Colonic mucosa (tissue), 4 donors: ENCODE measurements at regions not wholly inside any gene's neighbourhood (a gene's known extent, or its start where the extent isn't known, plus 50 kb on each side); places are given as distances from the start of the nearest gene placed in this dataset.
"Not testable (repeated sequence)": the region's sequence is repeated elsewhere in the genome, so short reads cannot be mapped to it uniquely, and the experiment has no call there.

Experiments used
- DNase-seq: peaks from one replicate; pipeline ENCODE4 v3.0.0-alpha.2; 2020
- H3K27ac ChIP-seq: fragments of 200-600 bp; one replicate; pipeline ENCODE4 v1.8.0; 2021
- H3K27me3 ChIP-seq: fragments of 200-600 bp; one replicate; pipeline ENCODE4 v1.8.0; 2021
- H3K36me3 ChIP-seq: fragments of 200-600 bp; one replicate; pipeline ENCODE4 v1.8.0; 2021
- H3K4me1 ChIP-seq: fragments of 200-600 bp; one replicate; pipeline ENCODE4 v1.8.0; 2021; ENCODE audit warnings: mild to moderate bottlenecking
- H3K4me3 ChIP-seq: fragments of 200-600 bp; one replicate; pipeline ENCODE4 v1.8.0; 2021
- H3K9ac ChIP-seq, 2 donors: one replicate each; pipeline ENCODE4 v1.7.0; 2013; ENCODE audit warnings: control low read depth in 2 of 2, low read depth in 2 of 2, low read length in 2 of 2
- H3K9me3 ChIP-seq: fragments of 200-600 bp; one replicate; pipeline ENCODE4 v1.8.0; 2021
- CTCF ChIP-seq: fragments of 200-600 bp; IDR thresholded peaks from one replicate; pipeline ENCODE4 v1.8.0; 2022; ENCODE audit warnings: antibody characterized with exemption, mild to moderate bottlenecking
- intact Hi-C: fragments of 100-400 bp; cut with DNase I; formaldehyde crosslinking; loops from one replicate; pipeline ENCODE4 v1.14.1; 2022
- donor health status: healthy.
- donor health status: DM: no; HTN: no; CAD: no.
- donor health status: DM: no; HTN: no; CAD: no.

- TF ChIP-seq CTCF = no peak
- Histone ChIP-seq H3K27ac (no peak overlapping the region), H3K9me3 (no peaks in the 10 kb centered on the region), H3K36me3 (no peaks in the 10 kb centered on the region), H3K9ac (no peak overlapping the region), H3K27me3 (no peaks in the 10 kb centered on the region), H3K4me1 (no peaks in the 10 kb centered on the region), H3K4me3 (no peak overlapping the region)
- DNase-seq = no peak
- intact Hi-C loops = no loop called here
Measured at GRCh38 chr4:10783351-10783750, 98.8 kb upstream of the CLNK start.

- Histone ChIP-seq H3K4me3 (no peak overlapping the region), H3K36me3 (no peaks in the 10 kb centered on the region), H3K27ac (no peak overlapping the region), H3K4me1 (no peaks in the 10 kb centered on the region), H3K27me3 (no peaks in the 10 kb centered on the region), H3K9me3 (no peaks in the 10 kb centered on the region), H3K9ac (no peak overlapping the region)
- no peak for TF ChIP-seq CTCF
- intact Hi-C loops = no loop called here
- no peak for DNase-seq
Measured at GRCh38 chr4:10781805-10782204, 97.2 kb upstream of the CLNK start.

DNA sequence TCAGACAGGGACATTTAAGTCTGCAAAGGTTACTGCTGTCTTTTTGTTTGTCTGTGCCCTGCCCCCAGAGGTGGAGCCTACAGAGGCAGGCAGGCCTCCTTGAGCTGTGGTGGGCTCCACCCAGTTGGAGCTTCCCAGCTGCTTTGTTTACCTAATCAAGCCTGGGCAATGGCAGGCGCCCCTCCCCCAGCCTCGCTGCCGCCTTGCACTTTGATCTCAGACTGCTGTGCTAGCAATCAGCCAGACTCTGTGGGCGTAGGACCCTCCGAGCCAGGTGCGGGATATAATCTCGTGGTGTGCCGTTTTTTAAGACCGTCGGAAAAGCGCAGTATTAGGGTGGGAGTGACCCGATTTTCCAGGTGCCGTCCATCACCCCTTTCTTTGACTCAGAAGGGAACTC lies 96.2 kb upstream of the CLNK start:
- H3K4me3 ChIP-seq, H3K9me3 ChIP-seq, DNase-seq, H3K9ac ChIP-seq, H3K27ac ChIP-seq, intact Hi-C loops, H3K36me3 ChIP-seq, H3K27me3 ChIP-seq, H3K4me1 ChIP-seq: not testable (repeated sequence)

- H3K4me1 ChIP-seq, H3K27ac ChIP-seq, DNase-seq, H3K27me3 ChIP-seq, H3K36me3 ChIP-seq, H3K4me3 ChIP-seq, H3K9ac ChIP-seq, intact Hi-C loops, H3K9me3 ChIP-seq: not testable (repeated sequence)
Measured at GRCh38 chr4:10775132-10775531, 90.6 kb upstream of the CLNK start.

- intact Hi-C loops = no loop called here
- DNase-seq = no peak
- Histone ChIP-seq H3K4me1 (no peaks in the 10 kb centered on the region), H3K27ac (no peak overlapping the region), H3K9me3 (no peaks in the 10 kb centered on the region), H3K4me3 (no peak overlapping the region), H3K9ac (no peak overlapping the region), H3K36me3 (no peaks in the 10 kb centered on the region), H3K27me3 (no peaks in the 10 kb centered on the region)
- TF ChIP-seq CTCF = no peak
Measured at GRCh38 chr4:10773656-10774055, 89.1 kb upstream of the CLNK start.

DNA sequence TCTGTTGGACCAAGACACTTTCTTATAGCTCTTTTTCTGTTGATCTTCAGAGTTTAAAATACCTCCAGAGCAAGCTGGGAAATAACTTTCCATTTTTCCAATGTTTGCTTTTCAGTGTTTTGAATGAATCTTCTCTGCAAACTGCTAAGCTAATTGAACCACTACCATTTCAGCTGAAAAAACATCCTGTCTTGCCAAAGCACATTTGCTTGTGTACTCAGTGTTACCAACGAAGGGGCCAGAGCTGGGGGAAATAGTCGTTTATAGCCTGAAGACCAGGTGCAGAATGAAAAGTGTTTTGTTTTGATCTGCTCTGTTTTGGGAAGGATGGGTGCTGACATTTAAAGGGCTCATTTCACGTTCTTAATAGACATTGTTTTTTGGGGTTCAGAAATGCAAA lies 88.4 kb upstream of the CLNK start:
- no peak overlapping the region for H3K27ac ChIP-seq
- no peak for DNase-seq
- TF ChIP-seq CTCF = no peak
- H3K36me3 ChIP-seq = no peaks in the 10 kb centered on the region
- no peak overlapping the region for H3K9ac ChIP-seq
- no peaks in the 10 kb centered on the region for H3K27me3 ChIP-seq
- no peaks in the 10 kb centered on the region for H3K9me3 ChIP-seq
- intact Hi-C loops = no loop called here
- H3K4me3 ChIP-seq = no peak overlapping the region
- no peaks in the 10 kb centered on the region for H3K4me1 ChIP-seq

GRCh38 chr4:10765386-10765785 lies 80.8 kb upstream of the CLNK start:
- no peak overlapping the region for H3K4me3 ChIP-seq

More at GRCh38 chr4:10765386-10765785, 80.8 kb upstream of the CLNK start:
- DNase-seq = no peak
- intact Hi-C loops = no loop called here
- no peak overlapping the region for H3K27ac ChIP-seq
- H3K4me1 ChIP-seq = no peaks in the 10 kb centered on the region
- no peaks in the 10 kb centered on the region for H3K27me3 ChIP-seq
- H3K9ac ChIP-seq = no peak overlapping the region
- no peaks in the 10 kb centered on the region for H3K36me3 ChIP-seq
- TF ChIP-seq CTCF = no peak
- H3K9me3 ChIP-seq = no peaks in the 10 kb centered on the region
